ENCODE measurements at regions not wholly inside any gene's neighbourhood (a gene's known extent, or its start where the extent isn't known, plus 50 kb on each side); places are given as distances from the start of the nearest gene placed in this dataset.

DNA sequence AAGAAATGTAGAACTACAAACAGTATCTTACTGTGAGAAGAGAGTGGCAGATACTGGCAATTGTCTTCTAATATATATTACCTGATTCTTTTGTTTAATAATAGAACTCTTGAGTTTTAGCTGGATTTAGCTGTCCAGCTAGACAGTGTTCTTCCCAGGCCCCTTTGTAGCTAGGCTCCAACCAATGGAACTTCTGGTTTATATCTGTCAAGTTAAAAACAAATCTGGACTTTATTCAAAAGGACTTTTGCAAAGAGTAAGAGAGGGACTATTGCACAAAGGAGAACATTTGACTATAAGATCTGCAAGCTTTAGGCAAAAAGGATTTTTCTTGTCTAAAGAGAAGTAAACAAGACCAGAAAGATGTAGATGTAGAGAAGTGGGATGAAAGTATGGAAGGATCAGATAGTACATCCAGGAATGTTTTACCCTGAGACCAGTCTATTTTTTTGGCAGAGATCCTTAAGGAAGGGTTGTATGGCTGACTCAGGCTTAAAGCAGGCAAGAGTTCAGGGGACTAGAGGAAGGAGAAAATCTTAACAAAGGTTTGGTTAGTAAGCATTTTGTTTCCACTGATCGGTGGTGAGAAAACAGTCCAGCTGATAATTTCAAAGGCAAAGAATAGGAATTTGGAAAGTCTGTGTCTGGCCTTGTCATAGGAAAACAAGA is 111.1 kb upstream of the PLEKHA5 start:
- TF ChIP-seq, protein P1, sequence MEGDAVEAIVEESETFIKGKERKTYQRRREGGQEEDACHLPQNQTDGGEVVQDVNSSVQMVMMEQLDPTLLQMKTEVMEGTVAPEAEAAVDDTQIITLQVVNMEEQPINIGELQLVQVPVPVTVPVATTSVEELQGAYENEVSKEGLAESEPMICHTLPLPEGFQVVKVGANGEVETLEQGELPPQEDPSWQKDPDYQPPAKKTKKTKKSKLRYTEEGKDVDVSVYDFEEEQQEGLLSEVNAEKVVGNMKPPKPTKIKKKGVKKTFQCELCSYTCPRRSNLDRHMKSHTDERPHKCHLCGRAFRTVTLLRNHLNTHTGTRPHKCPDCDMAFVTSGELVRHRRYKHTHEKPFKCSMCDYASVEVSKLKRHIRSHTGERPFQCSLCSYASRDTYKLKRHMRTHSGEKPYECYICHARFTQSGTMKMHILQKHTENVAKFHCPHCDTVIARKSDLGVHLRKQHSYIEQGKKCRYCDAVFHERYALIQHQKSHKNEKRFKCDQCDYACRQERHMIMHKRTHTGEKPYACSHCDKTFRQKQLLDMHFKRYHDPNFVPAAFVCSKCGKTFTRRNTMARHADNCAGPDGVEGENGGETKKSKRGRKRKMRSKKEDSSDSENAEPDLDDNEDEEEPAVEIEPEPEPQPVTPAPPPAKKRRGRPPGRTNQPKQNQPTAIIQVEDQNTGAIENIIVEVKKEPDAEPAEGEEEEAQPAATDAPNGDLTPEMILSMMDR (IDR thresholded peaks at IDR 0.05; ENCODE audit: low read length), result no peak
- TF ChIP-seq EZH2phosphoT487 (IDR thresholded peaks at IDR 0.05; ENCODE audit: low read length), result no peak
- Histone ChIP-seq H4K20me1 (ENCODE audit: insufficient read depth, low read length) (no peaks in the 10 kb centered on the region), H3K27ac (ENCODE audit: low read length) (no peak overlapping the region), H3K36me3 (replicated peaks; ENCODE audit: insufficient read depth, low read length) (no peaks in the 10 kb centered on the region), H3F3A (ENCODE audit: insufficient read depth, low read length) (no peaks in the 10 kb centered on the region), H3K4me1 (ENCODE audit: low read length) (no peaks in the 10 kb centered on the region), H3K9me2 (replicated peaks; ENCODE audit: insufficient read depth, low read length) (no peaks in the 10 kb centered on the region), H3K27me3 (replicated peaks; ENCODE audit: insufficient read depth, low read length) (no peaks in the 10 kb centered on the region), H3K9me3 (replicated peaks; ENCODE audit: insufficient read depth, low read length) (no peaks in the 10 kb centered on the region), H3K9ac (ENCODE audit: low read length) (no peak overlapping the region), H3K4me3 (ENCODE audit: low read length) (no peak overlapping the region), H3K4me2 (ENCODE audit: low read depth, low read length) (no peak overlapping the region), H2AFZ (ENCODE audit: low read length) (no peak overlapping the region), H3K79me2 (ENCODE audit: low read length) (no peaks in the 10 kb centered on the region)
- DNase-seq, result no peak

DNA sequence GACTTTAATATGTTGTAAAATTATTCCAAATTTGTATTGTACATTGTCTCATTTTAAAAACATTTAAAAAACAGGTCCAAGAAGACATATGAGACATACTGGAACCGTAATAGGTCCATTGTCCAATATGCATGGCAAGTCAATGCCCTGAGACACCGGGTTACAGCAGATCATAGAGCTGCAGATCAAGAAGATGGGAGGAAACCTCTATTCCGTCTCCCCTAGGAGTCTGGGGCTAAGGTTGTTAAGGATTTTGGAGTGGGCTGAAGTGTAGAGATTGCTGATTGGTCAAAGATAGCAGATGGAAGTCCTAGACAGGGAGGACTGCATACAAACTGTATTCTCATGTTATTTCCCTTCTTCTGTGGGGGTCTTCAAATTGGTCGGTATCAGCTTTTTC is 108.3 kb upstream of the PLEKHA5 start:
- Histone ChIP-seq H3K79me2 (ENCODE audit: low read length) (no peaks in the 10 kb centered on the region), H2AFZ (ENCODE audit: low read length) (no peak overlapping the region), H3K4me2 (ENCODE audit: low read depth, low read length) (no peak overlapping the region), H3K27me3 (replicated peaks; ENCODE audit: insufficient read depth, low read length) (no peaks in the 10 kb centered on the region), H3K27ac (ENCODE audit: low read length) (no peak overlapping the region), H3K9me2 (replicated peaks; ENCODE audit: insufficient read depth, low read length) (no peaks in the 10 kb centered on the region), H3K4me3 (ENCODE audit: low read length) (no peak overlapping the region), H3K9me3 (replicated peaks; ENCODE audit: insufficient read depth, low read length) (no peaks in the 10 kb centered on the region), H4K20me1 (ENCODE audit: insufficient read depth, low read length) (no peaks in the 10 kb centered on the region), H3K4me1 (ENCODE audit: low read length) (no peaks in the 10 kb centered on the region), H3K9ac (ENCODE audit: low read length) (no peak overlapping the region), H3K36me3 (replicated peaks; ENCODE audit: insufficient read depth, low read length) (no peaks in the 10 kb centered on the region), H3F3A (ENCODE audit: insufficient read depth, low read length) (no peaks in the 10 kb centered on the region)
- TF ChIP-seq EZH2 (optimal IDR thresholded peaks at IDR 0.05; ENCODE audit: low read depth, low read length), result no peak
- TF ChIP-seq, protein P1 (IDR thresholded peaks at IDR 0.05; ENCODE audit: low read length), result no peak
- no peak for TF ChIP-seq EZH2phosphoT487 (IDR thresholded peaks at IDR 0.05; ENCODE audit: low read length)
- DNase-seq, result no peak

DNA sequence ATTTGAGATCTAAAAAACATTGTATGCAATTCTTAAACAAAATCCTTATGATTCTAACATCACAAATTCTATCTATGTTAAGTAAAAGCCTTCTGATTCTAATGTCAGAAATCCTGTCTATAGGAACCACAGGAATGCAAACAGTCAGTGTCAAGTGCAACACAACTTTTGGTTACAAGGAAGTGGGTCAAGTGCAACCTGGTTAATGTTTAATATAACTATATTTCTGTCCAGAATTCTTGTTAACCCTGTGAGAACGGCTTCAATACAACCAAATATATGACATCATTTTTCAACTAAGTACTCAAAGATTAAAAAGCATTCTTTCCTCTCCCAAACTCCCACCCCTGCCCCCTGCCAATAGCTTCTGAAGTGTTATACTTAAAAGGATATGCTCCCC is 107.9 kb upstream of the PLEKHA5 start:
- H3K79me2 ChIP-seq (ENCODE audit: low read length), result no peaks in the 10 kb centered on the region
- H3K27me3 ChIP-seq (replicated peaks; ENCODE audit: insufficient read depth, low read length), result no peaks in the 10 kb centered on the region
- no peaks in the 10 kb centered on the region for H3K9me3 ChIP-seq (replicated peaks; ENCODE audit: insufficient read depth, low read length)
- H3F3A ChIP-seq (ENCODE audit: insufficient read depth, low read length), result no peaks in the 10 kb centered on the region
- H3K4me2 ChIP-seq (ENCODE audit: low read depth, low read length), result no peak overlapping the region
- no peak for TF ChIP-seq EZH2phosphoT487 (IDR thresholded peaks at IDR 0.05; ENCODE audit: low read length)
- TF ChIP-seq EZH2 (optimal IDR thresholded peaks at IDR 0.05; ENCODE audit: low read depth, low read length), result no peak
- TF ChIP-seq, protein P1 (IDR thresholded peaks at IDR 0.05; ENCODE audit: low read length), result no peak
- H3K9ac ChIP-seq (ENCODE audit: low read length), result no peak overlapping the region
- no peaks in the 10 kb centered on the region for H3K9me2 ChIP-seq (replicated peaks; ENCODE audit: insufficient read depth, low read length)
- no peak overlapping the region for H2AFZ ChIP-seq (ENCODE audit: low read length)
- H3K4me1 ChIP-seq (ENCODE audit: low read length), result no peaks in the 10 kb centered on the region
- H3K36me3 ChIP-seq (replicated peaks; ENCODE audit: insufficient read depth, low read length), result no peaks in the 10 kb centered on the region
- no peak overlapping the region for H3K27ac ChIP-seq (ENCODE audit: low read length)
- H4K20me1 ChIP-seq (ENCODE audit: insufficient read depth, low read length), result no peaks in the 10 kb centered on the region
- H3K4me3 ChIP-seq (ENCODE audit: low read length), result no peak overlapping the region
- no peak for DNase-seq
